Spleen (tissue), 7 donors: ENCODE measurements at regions not wholly inside any gene's neighbourhood (a gene's known extent, or its start where the extent isn't known, plus 50 kb on each side); places are given as distances from the start of the nearest gene placed in this dataset.
"Not testable (repeated sequence)": the region's sequence is repeated elsewhere in the genome, so short reads cannot be mapped to it uniquely, and the experiment has no call there.

ENCODE experiments used
- POLR2A ChIP-seq, 3 donors: fragments of 450-650 bp; IDR thresholded peaks; one replicate each; pipeline ENCODE4 v1.5.1; 2017; ENCODE audit warnings: antibody characterized with exemption in 3 of 3, mild to moderate bottlenecking in 1 of 3
- POLR2AphosphoS5 ChIP-seq, 3 donors: sonication (generic); formaldehyde crosslinking; IDR thresholded peaks; one replicate each; pipeline ENCODE4 v1.5.1; 2017; ENCODE audit warnings: antibody characterized with exemption in 3 of 3
- TF ChIP-seq, protein P1 (sequence below), 11 experiments: fragments of 200-600 bp in 7 of 11; fragments of 450-650 bp in 4 of 11; sonication (generic) in 4 of 11; IDR thresholded peaks in 8 of 11; conservative IDR thresholded peaks in 3 of 11; 1 replicate in 7 of 11; 2 replicates in 4 of 11; pipeline versions ENCODE4 v1.4.0 to v1.8.0; 2016 to 2021; ENCODE audit warnings: antibody characterized with exemption in 11 of 11, inconsistent platforms in 4 of 11, mild to moderate bottlenecking in 1 of 11
- donor health status: DM: no; HTN: no; CAD: no; lungs with moderate emphysema.
- donor health status: DM: no; HTN: no; CAD: no.
- donor health status: DM: no; HTN: no; CAD: no.

DNA sequence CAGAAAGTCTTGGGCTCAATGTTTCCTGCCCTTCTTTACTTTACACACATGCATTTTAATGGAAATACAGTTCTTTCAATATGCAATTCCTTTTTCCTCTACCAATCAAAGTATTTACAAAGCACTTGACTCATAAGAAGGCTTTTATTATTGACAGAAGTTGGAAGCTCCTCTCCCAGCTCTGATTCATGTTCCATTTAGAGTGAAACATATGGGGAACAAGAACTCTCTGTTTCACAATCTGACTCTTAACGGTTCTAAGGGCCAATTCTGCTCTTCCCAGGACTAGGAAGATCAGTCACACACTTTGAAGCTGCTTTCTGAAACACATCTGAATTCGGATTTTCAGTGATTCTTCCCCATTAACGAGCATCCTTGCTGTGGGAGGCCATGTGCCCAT is 300.5 kb downstream of the ANAPC1 start:
- TF ChIP-seq, protein P1, sequence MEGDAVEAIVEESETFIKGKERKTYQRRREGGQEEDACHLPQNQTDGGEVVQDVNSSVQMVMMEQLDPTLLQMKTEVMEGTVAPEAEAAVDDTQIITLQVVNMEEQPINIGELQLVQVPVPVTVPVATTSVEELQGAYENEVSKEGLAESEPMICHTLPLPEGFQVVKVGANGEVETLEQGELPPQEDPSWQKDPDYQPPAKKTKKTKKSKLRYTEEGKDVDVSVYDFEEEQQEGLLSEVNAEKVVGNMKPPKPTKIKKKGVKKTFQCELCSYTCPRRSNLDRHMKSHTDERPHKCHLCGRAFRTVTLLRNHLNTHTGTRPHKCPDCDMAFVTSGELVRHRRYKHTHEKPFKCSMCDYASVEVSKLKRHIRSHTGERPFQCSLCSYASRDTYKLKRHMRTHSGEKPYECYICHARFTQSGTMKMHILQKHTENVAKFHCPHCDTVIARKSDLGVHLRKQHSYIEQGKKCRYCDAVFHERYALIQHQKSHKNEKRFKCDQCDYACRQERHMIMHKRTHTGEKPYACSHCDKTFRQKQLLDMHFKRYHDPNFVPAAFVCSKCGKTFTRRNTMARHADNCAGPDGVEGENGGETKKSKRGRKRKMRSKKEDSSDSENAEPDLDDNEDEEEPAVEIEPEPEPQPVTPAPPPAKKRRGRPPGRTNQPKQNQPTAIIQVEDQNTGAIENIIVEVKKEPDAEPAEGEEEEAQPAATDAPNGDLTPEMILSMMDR (IDR thresholded peaks at IDR 0.05 in 8 of 11, conservative IDR thresholded peaks at IDR 0.05 in 3 of 11), result not testable (repeated sequence)
- not testable (repeated sequence) for TF ChIP-seq POLR2A, POLR2AphosphoS5 (IDR thresholded peaks at IDR 0.05)
